HG03378 (cell line): ENCODE measurements at regions not wholly inside any gene's neighbourhood (a gene's known extent, or its start where the extent isn't known, plus 50 kb on each side); places are given as distances from the start of the nearest gene placed in this dataset.

Source experiments
- ATAC-seq: cut with Tn5 transposase; IDR thresholded peaks from one replicate; pipeline ENCODE4 v1.9.1; 2021; ENCODE audit warnings: mild to moderate bottlenecking, moderate library complexity; ENCODE audit not compliant: unreplicated experiment

- ATAC-seq = no peak
These were observed 2194.3 kb upstream of the CELF4 start for GRCh38 chr18:39759926-39760325.

GRCh38 chr18:39753178-39753577 lies 2187.6 kb upstream of the CELF4 start:
- no peak for ATAC-seq

- ATAC-seq = no peak
These were observed 2186.8 kb upstream of the CELF4 start for GRCh38 chr18:39752351-39752750.

- no peak for ATAC-seq
These were observed 2186.3 kb upstream of the CELF4 start for GRCh38 chr18:39751921-39752320.

GRCh38 chr18:39751161-39751560 lies 2185.6 kb upstream of the CELF4 start:
- ATAC-seq = no peak

- no peak for ATAC-seq
These were observed 2183.6 kb upstream of the CELF4 start for GRCh38 chr18:39749154-39749553.

GRCh38 chr18:39748727-39749126 lies 2183.1 kb upstream of the CELF4 start:
- no peak for ATAC-seq

GRCh38 chr18:39746201-39746600 lies 2180.6 kb upstream of the CELF4 start:
- ATAC-seq = no peak

- ATAC-seq = no peak
These were observed 2177.9 kb upstream of the CELF4 start for GRCh38 chr18:39743463-39743862.

GRCh38 chr18:39741755-39742466 lies 2176.3 kb upstream of the CELF4 start:
- ATAC-seq = no peak

- no peak for ATAC-seq
These were observed 2172.3 kb upstream of the CELF4 start for GRCh38 chr18:39737869-39738268.

- ATAC-seq = no peak
These were observed 2167.3 kb upstream of the CELF4 start for GRCh38 chr18:39732918-39733317.

GRCh38 chr18:39730606-39731005 lies 2165.0 kb upstream of the CELF4 start:
- no peak for ATAC-seq

GRCh38 chr18:39724652-39725051 lies 2159.1 kb upstream of the CELF4 start:
- ATAC-seq = no peak

- ATAC-seq = no peak
These were observed 2156.1 kb upstream of the CELF4 start for GRCh38 chr18:39721712-39722111.

GRCh38 chr18:39713961-39714360 lies 2148.4 kb upstream of the CELF4 start:
- ATAC-seq = no peak

- no peak for ATAC-seq
These were observed 2146.1 kb upstream of the CELF4 start for GRCh38 chr18:39711701-39712100.

GRCh38 chr18:39705362-39705761 lies 2139.8 kb upstream of the CELF4 start:
- ATAC-seq = no peak

GRCh38 chr18:39702888-39703287 lies 2137.3 kb upstream of the CELF4 start:
- ATAC-seq = no peak

- ATAC-seq = no peak
These were observed 2136.2 kb upstream of the CELF4 start for GRCh38 chr18:39701839-39702238.

- no peak for ATAC-seq
These were observed 2135.6 kb upstream of the CELF4 start for GRCh38 chr18:39701055-39701783.

GRCh38 chr18:39699340-39699964 lies 2133.9 kb upstream of the CELF4 start:
- no peak for ATAC-seq
